PC-9 (cell line): ENCODE measurements at regions not wholly inside any gene's neighbourhood (a gene's known extent, or its start where the extent isn't known, plus 50 kb on each side); places are given as distances from the start of the nearest gene placed in this dataset.

Source experiments
- CTCF ChIP-seq: fragments of 200-600 bp; sonication (generic); conservative IDR thresholded peaks from 2 replicates; pipeline ENCODE4 v1.6.1; 2017; ENCODE audit warnings: mixed run types, antibody characterized with exemption, mild to moderate bottlenecking, moderate library complexity
- EZH2 ChIP-seq: fragments of 200-600 bp; sonication (generic); IDR thresholded peaks from 2 replicates; pipeline ENCODE4 v1.8.0; 2017; ENCODE audit warnings: antibody characterized with exemption, low read depth

DNA sequence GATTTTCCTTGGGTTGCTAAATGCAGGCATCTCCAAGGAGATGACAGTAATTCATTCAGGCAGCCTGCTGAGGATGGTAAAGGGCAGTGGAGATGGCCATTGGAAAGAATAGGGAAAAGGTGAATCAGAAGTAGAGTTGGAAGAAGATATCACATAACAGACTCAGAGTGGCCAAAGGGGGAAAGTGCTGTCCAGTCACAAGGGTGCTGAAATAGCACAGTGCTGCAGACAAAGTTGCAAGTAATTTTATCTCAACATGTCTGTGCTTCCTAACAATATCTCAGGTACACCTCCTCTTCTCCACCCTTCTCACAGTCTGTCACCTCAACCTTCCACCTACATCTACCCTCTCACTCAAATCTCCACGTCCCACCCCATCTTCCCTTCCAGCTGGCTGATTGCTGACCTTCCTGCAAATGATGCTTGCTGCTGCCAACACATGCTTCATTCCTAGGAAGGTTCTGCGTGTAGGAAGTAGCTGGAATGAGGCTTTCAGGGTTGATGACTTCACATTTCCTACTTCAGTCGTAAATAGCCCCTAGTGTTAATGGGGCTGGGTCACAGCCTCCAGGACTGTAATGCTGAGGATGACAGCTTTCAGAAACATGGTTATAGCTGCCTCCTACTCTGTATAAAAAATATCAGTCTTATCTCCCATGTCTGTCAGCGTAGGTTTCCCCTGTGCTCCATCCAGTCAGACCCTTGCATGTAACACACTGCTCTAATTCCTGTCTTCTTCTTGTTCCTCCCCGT, 123.9 kb downstream of the CTNND1 start:
- TF ChIP-seq CTCF (no peak), EZH2 (no peak)
